ENCODE measurements at regions not wholly inside any gene's neighbourhood (a gene's known extent, or its start where the extent isn't known, plus 50 kb on each side); places are given as distances from the start of the nearest gene placed in this dataset.
"Not testable (repeated sequence)": the region's sequence is repeated elsewhere in the genome, so short reads cannot be mapped to it uniquely, and the experiment has no call there.

GRCh38 chr12:8282181-8282580 is 54.8 kb upstream of the FAM90A1 start:
- H3K4me3 ChIP-seq (ENCODE audit: low read depth, poor library complexity, severe bottlenecking); intact Hi-C loops (cut with DNase I; ENCODE audit: low total_unique reads); DNase-seq (ENCODE audit: low spot score in 2 of 2): not testable (repeated sequence)
- WGBS, 2 donors = 67 to 73% methylated on average over 11 of the region's 11 CpGs

GRCh38 chr12:8285681-8286080 is 58.3 kb upstream of the FAM90A1 start:
- H3K4me3 ChIP-seq (ENCODE audit: low read depth, poor library complexity, severe bottlenecking); intact Hi-C loops (cut with DNase I; ENCODE audit: low total_unique reads): not testable (repeated sequence)
- peak in 1 of 2 donors; percentile 59 for DNase-seq (ENCODE audit: low spot score in 2 of 2)
- WGBS, 2 donors = 56 to 62% methylated on average over 10 of the region's 10 CpGs

- DNase-seq (ENCODE audit: low spot score in 2 of 2) = peak in 1 of 2 donors; percentile 54
- WGBS, 2 donors = 77 to 81% methylated on average over 11 of the region's 11 CpGs
- H3K4me3 ChIP-seq (ENCODE audit: low read depth, poor library complexity, severe bottlenecking); intact Hi-C loops (cut with DNase I; ENCODE audit: low total_unique reads): not testable (repeated sequence)
Measured at GRCh38 chr12:8291764-8292163, 64.3 kb upstream of the FAM90A1 start.

GRCh38 chr12:8294662-8295061 is 67.2 kb upstream of the FAM90A1 start:
- H3K4me3 ChIP-seq (ENCODE audit: low read depth, poor library complexity, severe bottlenecking); intact Hi-C loops (cut with DNase I; ENCODE audit: low total_unique reads): not testable (repeated sequence)
- 73 to 86% methylated on average over 7 of the region's 7 CpGs for WGBS, 2 donors
- DNase-seq (ENCODE audit: low spot score in 2 of 2) = peak in 1 of 2 donors; percentile 39

- intact Hi-C loops (cut with DNase I; ENCODE audit: low total_unique reads); H3K4me3 ChIP-seq (ENCODE audit: low read depth, poor library complexity, severe bottlenecking): not testable (repeated sequence)
- peak in 1 of 2 donors; percentile 5 for DNase-seq (ENCODE audit: low spot score in 2 of 2)
- WGBS, 2 donors = 49 to 79% methylated on average over 4 to 7 of the region's 10 CpGs
Measured at GRCh38 chr12:8308611-8309010, 81.2 kb upstream of the FAM90A1 start.

- 88 to 97% methylated on average over 4 of the region's 4 CpGs for WGBS, 2 donors
- DNase-seq (ENCODE audit: low spot score in 2 of 2) = not testable (repeated sequence)
Measured at GRCh38 chr12:8315997-8316396, 88.6 kb upstream of the FAM90A1 start.

GRCh38 chr12:8317675-8318074 is 90.3 kb upstream of the FAM90A1 start:
- DNase-seq (ENCODE audit: low spot score in 2 of 2); intact Hi-C loops (cut with DNase I; ENCODE audit: low total_unique reads); H3K4me3 ChIP-seq (ENCODE audit: low read depth, poor library complexity, severe bottlenecking): not testable (repeated sequence)
- 69 to 73% methylated on average over 5 of the region's 5 CpGs for WGBS, 2 donors

More at GRCh38 chr12:8315997-8316396, 88.6 kb upstream of the FAM90A1 start:
- intact Hi-C loops (cut with DNase I; ENCODE audit: low total_unique reads); H3K4me3 ChIP-seq (ENCODE audit: low read depth, poor library complexity, severe bottlenecking): not testable (repeated sequence)

- WGBS, 2 donors = 16 to 21% methylated on average over 11 of the region's 11 CpGs
- intact Hi-C loops (cut with DNase I; ENCODE audit: low total_unique reads); H3K4me3 ChIP-seq (ENCODE audit: low read depth, poor library complexity, severe bottlenecking): not testable (repeated sequence)
- peak in 1 of 2 donors; percentile 14 for DNase-seq (ENCODE audit: low spot score in 2 of 2)
Measured at GRCh38 chr12:8320251-8320730, 92.9 kb upstream of the FAM90A1 start.

GRCh38 chr12:8320791-8321370 is 93.5 kb upstream of the FAM90A1 start:
- 45 to 71% methylated on average over 7 of the region's 7 CpGs for WGBS, 2 donors
- intact Hi-C loops (cut with DNase I; ENCODE audit: low total_unique reads); H3K4me3 ChIP-seq (ENCODE audit: low read depth, poor library complexity, severe bottlenecking); DNase-seq (ENCODE audit: low spot score in 2 of 2): not testable (repeated sequence)

- DNase-seq (ENCODE audit: low spot score in 2 of 2); intact Hi-C loops (cut with DNase I; ENCODE audit: low total_unique reads); H3K4me3 ChIP-seq (ENCODE audit: low read depth, poor library complexity, severe bottlenecking): not testable (repeated sequence)
- whole genome bisulfite sequencing, 2 donors = 70 to 83% methylated on average over 4 of the region's 4 CpGs
Measured at GRCh38 chr12:8325145-8325839, 97.9 kb upstream of the FAM90A1 start.

GRCh38 chr12:8328835-8329234 is 101.4 kb upstream of the FAM90A1 start:
- H3K4me3 ChIP-seq (ENCODE audit: low read depth, poor library complexity, severe bottlenecking); intact Hi-C loops (cut with DNase I; ENCODE audit: low total_unique reads); DNase-seq (ENCODE audit: low spot score in 2 of 2): not testable (repeated sequence)
- 84 to 86% methylated on average over 3 of the region's 3 CpGs for WGBS, 2 donors

GRCh38 chr12:8332373-8332772 is 105.0 kb upstream of the FAM90A1 start:
- DNase-seq (ENCODE audit: low spot score in 2 of 2); H3K4me3 ChIP-seq (ENCODE audit: low read depth, poor library complexity, severe bottlenecking); intact Hi-C loops (cut with DNase I; ENCODE audit: low total_unique reads): not testable (repeated sequence)
- 83% methylated on average over 2 of the region's 2 CpGs for WGBS, 2 donors

GRCh38 chr12:8351073-8351472 is 104.7 kb upstream of the CLEC6A start:
- DNase-seq (ENCODE audit: low spot score in 2 of 2); H3K4me3 ChIP-seq (ENCODE audit: low read depth, poor library complexity, severe bottlenecking); intact Hi-C loops (cut with DNase I; ENCODE audit: low total_unique reads): not testable (repeated sequence)
- WGBS, 2 donors = 88 to 92% methylated on average over 3 of the region's 3 CpGs

GRCh38 chr12:8354741-8355140 is 101.0 kb upstream of the CLEC6A start:
- WGBS, 2 donors = 85 to 86% methylated on average over 1 of the region's 1 CpG
- DNase-seq (ENCODE audit: low spot score in 2 of 2); H3K4me3 ChIP-seq (ENCODE audit: low read depth, poor library complexity, severe bottlenecking); intact Hi-C loops (cut with DNase I; ENCODE audit: low total_unique reads): not testable (repeated sequence)

- H3K4me3 ChIP-seq (ENCODE audit: low read depth, poor library complexity, severe bottlenecking); intact Hi-C loops (cut with DNase I; ENCODE audit: low total_unique reads); DNase-seq (ENCODE audit: low spot score in 2 of 2): not testable (repeated sequence)
- 94 to 97% methylated on average over 4 of the region's 4 CpGs for whole genome bisulfite sequencing, 2 donors
Measured at GRCh38 chr12:8355531-8355930, 100.2 kb upstream of the CLEC6A start.

Measured in lower leg skin (tissue), 3 donors.